Neural progenitor cell (in vitro differentiated cells): ENCODE measurements at regions not wholly inside any gene's neighbourhood (a gene's known extent, or its start where the extent isn't known, plus 50 kb on each side); places are given as distances from the start of the nearest gene placed in this dataset.

ENCODE experiments used
- DNase-seq: peaks from one replicate; pipeline ENCODE4 v3.0.0-alpha.2; 2016; ENCODE audit warnings: low spot score
- H2AFZ ChIP-seq: fragments of 200-600 bp; sonication (generic); replicated peaks from 2 replicates; pipeline ENCODE4 v1.6.1; 2016; ENCODE audit warnings: antibody characterized with exemption
- H3F3A ChIP-seq: fragments of 200-600 bp; sonication (generic); 2 replicates; pipeline ENCODE4 v1.6.1; 2016; ENCODE audit warnings: antibody characterized with exemption, low read depth
- H3K27ac ChIP-seq: fragments of 200-600 bp; sonication (generic); 2 replicates; pipeline ENCODE4 v1.5.1; 2016; ENCODE audit warnings: mild to moderate bottlenecking
- H3K27me3 ChIP-seq: fragments of 200-600 bp; sonication (generic); 2 replicates; pipeline ENCODE4 v1.6.1; 2016; ENCODE audit warnings: mild to moderate bottlenecking, moderate library complexity
- H3K36me3 ChIP-seq: fragments of 200-600 bp; sonication (generic); 2 replicates; pipeline ENCODE4 v1.5.1; 2016
- H3K4me1 ChIP-seq: fragments of 200-600 bp; sonication (generic); 2 replicates; pipeline ENCODE4 v1.6.1; 2016; ENCODE audit warnings: mixed run types
- H3K4me2 ChIP-seq: fragments of 200-600 bp; sonication (generic); 2 replicates; pipeline ENCODE4 v1.6.1; 2016
- H3K4me3 ChIP-seq: fragments of 200-600 bp; sonication (generic); 2 replicates; pipeline ENCODE4 v1.5.1; 2016
- H3K79me2 ChIP-seq: fragments of 200-600 bp; sonication (generic); 2 replicates; pipeline ENCODE4 v1.6.1; 2016; ENCODE audit warnings: low read depth
- H3K9ac ChIP-seq: fragments of 200-600 bp; sonication (generic); 2 replicates; pipeline ENCODE4 v1.6.1; 2016
- H3K9me3 ChIP-seq: fragments of 200-600 bp; sonication (generic); 2 replicates; pipeline ENCODE4 v1.5.1; 2016; ENCODE audit warnings: low read depth
- H4K20me1 ChIP-seq: fragments of 200-600 bp; sonication (generic); 2 replicates; pipeline ENCODE4 v1.6.1; 2016; ENCODE audit warnings: low read depth
- H3K27ac Mint-ChIP-seq: 3 replicates; pipeline ENCODE4 v1.8.0; 2021; ENCODE audit warnings: mixed read lengths
- H3K27me3 Mint-ChIP-seq: 2 replicates; pipeline ENCODE4 v1.8.0; 2022; ENCODE audit warnings: low read depth, mild to moderate bottlenecking, inconsistent platforms, moderate library complexity, mixed read lengths; ENCODE audit not compliant: insufficient read depth
- H3K36me3 Mint-ChIP-seq: 3 replicates; pipeline ENCODE4 v1.8.0; 2021; ENCODE audit warnings: mixed read lengths
- H3K4me1 Mint-ChIP-seq: 3 replicates; pipeline ENCODE4 v1.8.0; 2021; ENCODE audit warnings: mixed read lengths
- H3K4me3 Mint-ChIP-seq: 3 replicates; pipeline ENCODE4 v1.8.0; 2021; ENCODE audit warnings: mild to moderate bottlenecking, moderate library complexity, mixed read lengths
- H3K9me3 Mint-ChIP-seq: 3 replicates; pipeline ENCODE4 v1.8.0; 2020; ENCODE audit warnings: mixed read lengths
- CTCF ChIP-seq: fragments of 200-600 bp; sonication (generic); IDR thresholded peaks from 2 replicates; pipeline ENCODE4 v1.5.1; 2017; ENCODE audit warnings: antibody characterized with exemption, mild to moderate bottlenecking
- EZH2 ChIP-seq: fragments of 200-600 bp; sonication (generic); IDR thresholded peaks from 2 replicates; pipeline ENCODE4 v1.6.1; 2017; ENCODE audit warnings: antibody characterized with exemption, mild to moderate bottlenecking, moderate library complexity
- EZH2phosphoT487 ChIP-seq: fragments of 200-600 bp; sonication (generic); IDR thresholded peaks from 2 replicates; pipeline ENCODE4 v1.6.1; 2017; ENCODE audit warnings: antibody characterized with exemption

GRCh38 chr2:208983486-208983885, 440.4 kb upstream of the MAP2 start:
- Histone ChIP-seq H3K79me2 (no peaks in the 10 kb centered on the region), H2AFZ (no peak overlapping the region), H3K36me3 (no peaks in the 10 kb centered on the region), H4K20me1 (no peaks in the 10 kb centered on the region), H3K4me1 (no peaks in the 10 kb centered on the region), H3K4me3 (no peak overlapping the region), H3K27me3 (no peaks in the 10 kb centered on the region), H3K9ac (no peak overlapping the region), H3K9me3 (no peaks in the 10 kb centered on the region), H3K4me2 (no peak overlapping the region), H3K27ac (no peak overlapping the region), H3F3A (no peaks in the 10 kb centered on the region)
- no peak for DNase-seq
- H3K9me3 Mint-ChIP-seq, result no peaks in the 10 kb centered on the region
- no peak overlapping the region for H3K27ac Mint-ChIP-seq
- no peak overlapping the region for H3K4me3 Mint-ChIP-seq
- TF ChIP-seq EZH2 (no peak), CTCF (no peak), EZH2phosphoT487 (no peak)
- H3K36me3 Mint-ChIP-seq, result no peaks in the 10 kb centered on the region
- H3K4me1 Mint-ChIP-seq, result no peaks in the 10 kb centered on the region
- no peaks in the 10 kb centered on the region for H3K27me3 Mint-ChIP-seq

DNA sequence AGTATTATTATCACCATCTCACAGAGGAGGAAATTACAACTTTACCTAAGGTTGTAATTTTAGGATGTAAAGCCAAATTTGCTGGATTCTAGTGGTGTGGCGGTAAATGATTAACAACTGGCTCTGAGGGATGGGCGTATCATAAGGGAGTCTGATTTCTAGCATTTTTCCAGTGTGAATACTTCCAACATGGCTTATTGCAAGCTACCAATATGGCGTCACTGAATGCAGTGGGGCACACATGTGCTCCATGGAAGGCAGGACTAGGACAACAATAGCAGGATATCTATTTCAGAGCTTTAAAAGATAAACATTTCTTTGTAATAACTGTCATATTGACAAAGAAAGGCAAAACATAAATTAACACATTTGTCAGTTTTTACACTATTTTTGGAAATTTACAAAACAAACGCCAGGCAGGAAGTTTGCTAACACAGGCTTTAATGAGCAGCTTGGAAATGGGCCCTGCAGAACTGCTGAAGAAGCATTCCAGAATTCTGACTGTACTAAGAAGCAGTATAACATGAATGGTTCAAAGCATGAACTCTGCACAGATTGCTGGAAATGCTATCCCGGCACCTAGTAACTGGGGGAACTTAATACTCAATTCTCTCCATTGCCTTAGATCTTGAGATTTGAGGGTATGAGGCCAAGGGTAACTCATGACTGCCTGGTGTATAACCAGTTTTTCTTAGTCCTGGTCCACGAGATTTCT, 439.3 kb upstream of the MAP2 start:
- no peaks in the 10 kb centered on the region for H3K27me3 Mint-ChIP-seq
- no peak overlapping the region for H3K27ac Mint-ChIP-seq
- no peak overlapping the region for H3K4me2 ChIP-seq
- no peaks in the 10 kb centered on the region for H3K9me3 ChIP-seq
- no peak overlapping the region for H3K4me3 Mint-ChIP-seq
- H3K79me2 ChIP-seq, result no peaks in the 10 kb centered on the region
- no peaks in the 10 kb centered on the region for H3K4me1 ChIP-seq
- H3K36me3 Mint-ChIP-seq, result no peaks in the 10 kb centered on the region
- H3K27me3 ChIP-seq, result no peaks in the 10 kb centered on the region
- no peak overlapping the region for H3K9ac ChIP-seq
- no peaks in the 10 kb centered on the region for H3F3A ChIP-seq
- no peak overlapping the region for H2AFZ ChIP-seq
- no peaks in the 10 kb centered on the region for H4K20me1 ChIP-seq
- no peaks in the 10 kb centered on the region for H3K4me1 Mint-ChIP-seq
- H3K4me3 ChIP-seq, result no peak overlapping the region
- DNase-seq, result no peak
- H3K36me3 ChIP-seq, result no peaks in the 10 kb centered on the region
- H3K27ac ChIP-seq, result no peak overlapping the region
- H3K9me3 Mint-ChIP-seq, result no peaks in the 10 kb centered on the region
- TF ChIP-seq CTCF, result no peak
- TF ChIP-seq EZH2phosphoT487, result no peak
- TF ChIP-seq EZH2, result no peak

DNA sequence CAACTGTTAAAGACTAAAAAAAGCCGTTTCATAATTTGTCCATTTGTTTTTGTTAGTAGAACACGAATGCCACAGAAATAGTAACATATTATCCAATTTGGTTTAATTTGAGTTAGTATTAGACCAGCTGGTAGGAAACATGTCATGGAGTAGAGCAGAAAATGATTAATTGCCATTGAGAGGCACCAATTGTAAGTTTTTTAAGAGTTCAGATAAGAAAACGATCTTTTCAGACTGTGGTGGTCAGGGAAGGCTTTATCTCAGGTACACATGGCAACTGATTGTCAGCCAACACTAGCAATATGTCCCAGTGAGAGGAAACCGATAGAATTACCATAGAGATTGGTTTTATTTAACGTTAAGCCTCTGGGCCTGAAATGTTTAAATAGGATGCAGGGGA, 438.2 kb upstream of the MAP2 start:
- H3F3A ChIP-seq, result no peaks in the 10 kb centered on the region
- H3K9ac ChIP-seq, result no peak overlapping the region
- H3K36me3 ChIP-seq, result no peaks in the 10 kb centered on the region
- H3K27me3 ChIP-seq, result no peaks in the 10 kb centered on the region
- no peak overlapping the region for H3K4me3 ChIP-seq
- H3K27ac ChIP-seq, result no peak overlapping the region
- no peaks in the 10 kb centered on the region for H4K20me1 ChIP-seq
- H3K4me3 Mint-ChIP-seq, result no peak overlapping the region
- H2AFZ ChIP-seq, result no peak overlapping the region
- no peak overlapping the region for H3K4me2 ChIP-seq
- H3K9me3 Mint-ChIP-seq, result no peaks in the 10 kb centered on the region
- no peak for TF ChIP-seq EZH2phosphoT487
- TF ChIP-seq CTCF, result no peak
- no peak for TF ChIP-seq EZH2
- no peaks in the 10 kb centered on the region for H3K36me3 Mint-ChIP-seq
- H3K79me2 ChIP-seq, result no peaks in the 10 kb centered on the region
- H3K4me1 Mint-ChIP-seq, result no peaks in the 10 kb centered on the region
- H3K27ac Mint-ChIP-seq, result no peak overlapping the region
- H3K27me3 Mint-ChIP-seq, result no peaks in the 10 kb centered on the region
- H3K9me3 ChIP-seq, result no peaks in the 10 kb centered on the region
- DNase-seq, result no peak
- no peaks in the 10 kb centered on the region for H3K4me1 ChIP-seq
